ENCODE measurements at regions not wholly inside any gene's neighbourhood (a gene's known extent, or its start where the extent isn't known, plus 50 kb on each side); places are given as distances from the start of the nearest gene placed in this dataset.
A peak's percentile ranks its signal among the peaks of the same experiment; 100 is the strongest.

DNA sequence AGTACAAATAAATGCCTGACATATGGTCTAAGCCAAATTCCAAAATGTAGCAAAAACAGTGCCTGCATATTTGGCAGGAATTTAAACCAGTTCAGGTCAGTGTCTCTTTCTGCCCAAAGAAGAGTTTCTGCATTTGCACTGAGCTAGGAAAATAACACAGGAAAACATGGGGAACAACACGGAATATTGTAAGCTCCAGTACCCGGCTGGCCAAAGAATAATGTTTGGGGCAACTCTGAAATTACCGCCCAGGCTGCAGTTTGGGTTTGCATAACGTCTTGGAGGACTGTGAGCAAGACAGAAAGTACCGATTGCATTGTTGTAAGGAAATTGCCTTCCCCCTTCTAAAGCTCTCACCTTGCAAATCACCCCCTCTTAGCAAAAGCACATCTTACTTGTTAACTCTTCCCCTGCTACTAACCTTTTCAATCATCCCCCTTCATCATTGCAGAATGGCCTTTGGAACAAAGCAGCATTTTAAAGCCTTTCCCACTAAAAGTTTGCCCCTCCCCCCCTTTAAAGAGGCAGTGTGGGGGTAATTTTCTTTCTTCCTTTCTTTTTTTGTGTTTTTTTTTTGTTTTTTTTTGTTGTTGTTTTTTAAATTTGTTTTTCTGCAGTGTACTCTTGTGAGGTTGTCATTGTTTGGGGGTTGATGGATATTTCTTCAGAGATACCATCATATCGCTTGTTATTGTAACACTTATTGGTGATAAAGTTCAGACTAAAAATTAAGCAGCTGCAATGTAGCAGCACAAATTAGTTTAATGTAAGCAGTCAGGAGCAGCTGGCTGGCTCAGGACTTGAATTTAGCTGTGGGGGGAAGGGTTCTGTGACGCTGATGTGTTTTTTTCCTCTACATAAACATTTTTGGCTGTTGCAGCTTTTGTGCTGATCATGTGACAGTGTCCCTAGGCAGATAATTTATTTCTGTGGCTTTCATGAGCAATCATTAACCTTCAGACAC, 100.0 kb upstream of the CITED2 start (continued):
- TF ChIP-seq E2F8 (IDR thresholded peaks at IDR 0.05; ENCODE audit: low read depth, partially characterized antibody) (peak; percentile 49), TRIM28 (IDR thresholded peaks at IDR 0.05) (peak; percentile 32; the same call in 1 of the 2 replicates), TOE1 (IDR thresholded peaks at IDR 0.05; ENCODE audit: borderline replicate concordance) (peak; percentile 79; the same call in 1 of the 2 replicates), TOE1 (CRISPR knock-in tag; IDR thresholded peaks at IDR 0.05; ENCODE audit: borderline replicate concordance, low read depth) (no peak), SIN3B (IDR thresholded peaks at IDR 0.05; ENCODE audit: low read depth) (no peak), ERF (CRISPR knock-in tag; IDR thresholded peaks at IDR 0.05) (no peak), POU5F1 (IDR thresholded peaks at IDR 0.05; ENCODE audit: borderline replicate concordance, low read depth, low read length, partially characterized antibody) (no peak), CHD1 (IDR thresholded peaks at IDR 0.05; ENCODE audit: low read length) (no peak), TFE3 (CRISPR knock-in tag; IDR thresholded peaks at IDR 0.05) (peak; percentile 94), FOXM1 (IDR thresholded peaks at IDR 0.05; ENCODE audit: low read depth) (peak; percentile 56; the same call in 1 of the 2 replicates), FOXM1 (CRISPR knock-in tag; IDR thresholded peaks at IDR 0.05; ENCODE audit: low read depth) (no peak), SUPT5H (IDR thresholded peaks at IDR 0.05) (no peak), COPS2 (conservative IDR thresholded peaks at IDR 0.05) (no peak), CTBP1 (IDR thresholded peaks at IDR 0.05; ENCODE audit: borderline replicate concordance) (no peak), MTA1 (IDR thresholded peaks at IDR 0.05; ENCODE audit: borderline replicate concordance) (peak; percentile 51; the same call in 1 of the 2 replicates), NCOA1 (IDR thresholded peaks at IDR 0.05; ENCODE audit: low read depth) (peak; percentile 18; the same call in 1 of the 2 replicates), NCOA4 (IDR thresholded peaks at IDR 0.05; ENCODE audit: partially characterized antibody) (no peak), RBM17 (IDR thresholded peaks at IDR 0.05; ENCODE audit: borderline replicate concordance, low read depth, low read length) (no peak), PREB (CRISPR knock-in tag; IDR thresholded peaks at IDR 0.05) (no peak), RBM22 (IDR thresholded peaks at IDR 0.05; ENCODE audit: low read depth, low read length, poor library complexity, severe bottlenecking) (no peak), E4F1 (CRISPR knock-in tag; IDR thresholded peaks at IDR 0.05; ENCODE audit: borderline replicate concordance) (no peak)

All from K562 (cell line).